WERI-Rb-1 (cell line): ENCODE measurements at regions not wholly inside any gene's neighbourhood (a gene's known extent, or its start where the extent isn't known, plus 50 kb on each side); places are given as distances from the start of the nearest gene placed in this dataset.

ENCODE experiments used
- DNase-seq: peaks from one replicate; pipeline ENCODE4 v3.0.0-alpha.2; 2020
- H3K27ac ChIP-seq: fragments of 250-450 bp; sonication (Bioruptor Pico); 2 replicates; pipeline ENCODE4 v1.5.1; 2020; ENCODE audit warnings: mild to moderate bottlenecking, moderate library complexity
- H3K27me3 ChIP-seq: fragments of 250-450 bp; sonication (Bioruptor Pico); 2 replicates; pipeline ENCODE4 v1.5.1; 2021; ENCODE audit warnings: mild to moderate bottlenecking, low read depth, moderate library complexity; ENCODE audit not compliant: insufficient read depth, severe bottlenecking
- H3K36me3 ChIP-seq: fragments of 250-450 bp; sonication (Bioruptor Pico); 2 replicates; pipeline ENCODE4 v1.5.1; 2020; ENCODE audit warnings: mild to moderate bottlenecking, moderate library complexity
- H3K4me3 ChIP-seq: 2 replicates; pipeline ENCODE4 v1.5.1; 2011; ENCODE audit warnings: low read depth, mild to moderate bottlenecking, control low read depth, low read length
- H3K9me3 ChIP-seq: fragments of 250-450 bp; sonication (Bioruptor Pico); 2 replicates; pipeline ENCODE4 v1.5.1; 2021; ENCODE audit warnings: mild to moderate bottlenecking, moderate library complexity; ENCODE audit not compliant: severe bottlenecking
- TF ChIP-seq, protein P1 (sequence below): IDR thresholded peaks from 2 replicates; pipeline ENCODE4 v1.5.1; 2011; ENCODE audit warnings: low read depth, mild to moderate bottlenecking, control low read depth, inconsistent platforms, low read length

DNA sequence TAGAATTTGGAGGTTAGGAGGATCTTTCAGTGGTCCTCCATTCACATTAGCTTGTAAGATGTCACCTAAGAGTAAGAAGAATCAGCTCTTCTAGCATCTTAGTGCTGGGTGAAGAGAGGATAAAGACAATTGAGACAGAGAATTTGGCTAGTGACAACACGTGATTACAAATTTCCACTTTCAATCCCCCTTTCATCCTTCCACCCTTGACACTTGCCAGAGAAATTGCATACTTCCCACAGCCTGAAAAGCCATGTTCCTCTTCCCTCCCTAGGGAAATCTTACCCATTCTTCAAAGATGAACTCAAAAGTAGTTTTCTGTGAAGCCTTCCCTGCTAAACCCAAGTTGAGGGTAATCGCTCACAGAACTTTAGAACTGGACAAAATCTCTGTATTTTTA, 282.6 kb upstream of the PTGER4 start:
- DNase-seq: no peak
- TF ChIP-seq, protein P1, sequence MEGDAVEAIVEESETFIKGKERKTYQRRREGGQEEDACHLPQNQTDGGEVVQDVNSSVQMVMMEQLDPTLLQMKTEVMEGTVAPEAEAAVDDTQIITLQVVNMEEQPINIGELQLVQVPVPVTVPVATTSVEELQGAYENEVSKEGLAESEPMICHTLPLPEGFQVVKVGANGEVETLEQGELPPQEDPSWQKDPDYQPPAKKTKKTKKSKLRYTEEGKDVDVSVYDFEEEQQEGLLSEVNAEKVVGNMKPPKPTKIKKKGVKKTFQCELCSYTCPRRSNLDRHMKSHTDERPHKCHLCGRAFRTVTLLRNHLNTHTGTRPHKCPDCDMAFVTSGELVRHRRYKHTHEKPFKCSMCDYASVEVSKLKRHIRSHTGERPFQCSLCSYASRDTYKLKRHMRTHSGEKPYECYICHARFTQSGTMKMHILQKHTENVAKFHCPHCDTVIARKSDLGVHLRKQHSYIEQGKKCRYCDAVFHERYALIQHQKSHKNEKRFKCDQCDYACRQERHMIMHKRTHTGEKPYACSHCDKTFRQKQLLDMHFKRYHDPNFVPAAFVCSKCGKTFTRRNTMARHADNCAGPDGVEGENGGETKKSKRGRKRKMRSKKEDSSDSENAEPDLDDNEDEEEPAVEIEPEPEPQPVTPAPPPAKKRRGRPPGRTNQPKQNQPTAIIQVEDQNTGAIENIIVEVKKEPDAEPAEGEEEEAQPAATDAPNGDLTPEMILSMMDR: no peak
- H3K9me3 ChIP-seq: no peaks in the 10 kb centered on the region

DNA sequence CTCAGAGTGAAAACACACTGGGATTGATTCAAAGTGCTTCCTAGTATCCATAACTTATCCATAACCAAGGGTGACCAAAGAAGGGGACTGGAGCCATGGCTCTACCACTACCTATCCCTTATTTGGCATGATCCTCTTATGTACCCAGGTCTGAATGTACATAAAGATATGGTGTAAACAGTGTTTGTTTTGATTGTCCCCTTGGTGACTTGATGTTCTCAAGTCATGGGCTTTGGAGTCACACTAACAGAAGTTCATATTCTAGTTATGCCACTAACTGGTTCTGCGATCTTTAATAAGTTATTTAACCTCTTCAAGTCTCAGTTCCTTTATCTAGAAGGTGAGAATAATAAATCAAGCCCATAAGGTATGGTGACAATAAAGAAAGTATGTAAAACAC, 283.4 kb upstream of the PTGER4 start:
- TF ChIP-seq, protein P1: no peak
- no peak overlapping the region for H3K4me3 ChIP-seq
- no peaks in the 10 kb centered on the region for H3K36me3 ChIP-seq
- DNase-seq: no peak
- no peaks in the 10 kb centered on the region for H3K27me3 ChIP-seq
- no peaks in the 10 kb centered on the region for H3K9me3 ChIP-seq
- H3K27ac ChIP-seq: no peak overlapping the region

More for the DNA sequence above, 282.6 kb upstream of the PTGER4 start:
- Histone ChIP-seq H3K4me3 (no peak overlapping the region), H3K27ac (no peak overlapping the region), H3K27me3 (no peaks in the 10 kb centered on the region), H3K36me3 (no peaks in the 10 kb centered on the region)

DNA sequence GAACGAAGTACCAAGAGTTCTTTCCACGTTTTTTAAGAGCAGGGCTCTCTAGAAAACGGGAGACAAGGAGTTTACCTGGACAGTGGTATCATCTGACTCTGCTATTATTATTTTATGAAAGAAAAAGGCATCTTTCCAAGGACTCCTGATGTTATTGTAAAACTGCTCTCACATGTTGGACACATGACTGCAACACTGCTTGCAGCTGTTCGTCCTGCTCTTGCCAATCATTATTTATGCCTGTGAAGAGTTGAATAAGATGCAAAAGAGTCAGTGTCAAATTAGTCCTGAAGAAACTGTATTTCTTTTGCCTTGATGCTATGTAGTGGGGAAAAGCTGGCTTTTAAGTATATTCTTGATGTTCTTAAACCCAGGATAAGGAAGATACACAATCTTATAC, 284.5 kb upstream of the PTGER4 start:
- Histone ChIP-seq H3K9me3 (no peaks in the 10 kb centered on the region), H3K36me3 (no peaks in the 10 kb centered on the region), H3K4me3 (no peak overlapping the region), H3K27ac (no peak overlapping the region), H3K27me3 (no peaks in the 10 kb centered on the region)
- DNase-seq: no peak
- TF ChIP-seq, protein P1: no peak

DNA sequence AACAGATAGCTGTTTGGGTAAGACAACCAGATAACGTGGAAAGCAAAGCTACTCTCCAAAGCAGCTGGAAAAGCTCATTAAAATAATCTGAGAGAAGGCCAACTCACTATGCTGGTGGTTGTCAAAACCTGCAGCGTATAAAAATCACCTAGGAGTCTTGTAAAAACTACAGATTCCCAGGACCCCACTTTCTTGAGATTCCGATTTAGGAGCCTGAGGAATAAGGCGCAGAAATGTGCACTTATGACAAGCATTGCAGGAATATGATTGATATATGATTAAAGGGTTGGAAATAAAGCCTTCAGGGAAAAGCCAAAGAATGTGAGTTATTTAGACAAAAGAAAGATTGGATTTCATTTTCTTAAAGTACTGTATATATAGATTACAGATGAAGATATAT, 285.0 kb upstream of the PTGER4 start:
- Histone ChIP-seq H3K9me3 (no peaks in the 10 kb centered on the region), H3K4me3 (no peak overlapping the region), H3K27ac (no peak overlapping the region), H3K36me3 (no peaks in the 10 kb centered on the region), H3K27me3 (no peaks in the 10 kb centered on the region)
- TF ChIP-seq, protein P1: no peak
- DNase-seq: no peak

DNA sequence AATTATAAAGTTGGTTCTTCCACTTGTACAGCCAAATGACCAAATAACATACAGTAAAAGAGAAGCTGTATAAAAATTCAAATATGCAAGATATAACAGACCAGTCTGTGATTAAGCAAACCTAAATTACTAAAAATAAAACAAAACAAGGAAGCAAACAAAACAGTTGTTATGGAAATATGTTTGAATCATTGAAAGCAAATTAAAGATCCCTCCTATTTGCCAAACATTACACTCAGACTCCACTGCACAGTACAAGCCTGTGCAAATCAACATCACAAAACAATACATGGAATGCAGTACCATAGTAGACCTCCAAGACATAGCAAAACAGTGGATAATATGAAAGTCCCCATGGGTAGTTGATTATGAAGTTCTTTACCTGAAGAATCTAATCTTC, 288.1 kb upstream of the PTGER4 start:
- Histone ChIP-seq H3K27ac (no peak overlapping the region), H3K27me3 (no peaks in the 10 kb centered on the region), H3K4me3 (no peak overlapping the region), H3K36me3 (no peaks in the 10 kb centered on the region), H3K9me3 (no peaks in the 10 kb centered on the region)
- TF ChIP-seq, protein P1: no peak
- no peak for DNase-seq

DNA sequence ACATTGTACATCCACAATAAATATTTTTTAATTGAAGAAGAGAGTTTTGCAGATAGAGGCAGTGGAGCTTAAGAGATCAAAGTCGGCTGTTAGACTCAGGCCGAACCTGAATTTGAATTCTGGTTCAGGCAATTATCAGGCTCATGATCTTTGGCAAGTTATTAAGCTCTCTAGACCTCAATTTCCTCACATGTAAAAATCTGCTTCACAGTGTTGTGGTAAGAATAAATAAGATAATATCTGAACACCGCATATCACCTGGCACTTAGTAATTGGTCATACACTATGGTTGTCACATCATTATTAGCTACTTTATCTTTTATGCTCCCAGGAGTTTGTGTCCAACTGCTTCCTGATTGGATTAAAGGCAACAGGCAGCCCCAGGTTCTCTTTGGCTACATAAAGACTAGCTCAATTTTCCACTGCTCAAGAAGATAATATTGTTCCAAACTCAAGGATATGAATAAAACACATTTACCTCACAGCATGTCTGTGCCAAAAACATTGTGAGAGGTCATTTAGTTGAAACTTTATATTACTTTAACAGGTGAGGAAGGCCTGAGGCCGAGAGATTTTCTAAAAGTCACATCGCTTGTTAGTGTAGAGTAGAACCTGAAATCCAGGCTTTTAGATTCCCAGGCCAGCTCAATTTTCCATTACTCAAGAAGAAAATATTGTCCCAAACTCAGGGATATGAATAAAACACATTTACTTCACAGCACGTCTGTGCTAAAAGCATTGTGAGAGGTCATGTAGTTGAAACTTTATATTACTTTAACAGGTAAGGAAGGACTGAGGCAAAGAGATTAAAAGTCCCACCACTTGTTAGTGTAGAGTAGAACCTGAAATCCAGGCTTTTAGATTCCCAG, 289.2 kb upstream of the PTGER4 start:
- Histone ChIP-seq H3K27ac (no peak overlapping the region), H3K27me3 (no peaks in the 10 kb centered on the region), H3K9me3 (no peaks in the 10 kb centered on the region), H3K4me3 (no peak overlapping the region), H3K36me3 (no peaks in the 10 kb centered on the region)
- DNase-seq: no peak
- TF ChIP-seq, protein P1: no peak
